ENCODE measurements at regions not wholly inside any gene's neighbourhood (a gene's known extent, or its start where the extent isn't known, plus 50 kb on each side); places are given as distances from the start of the nearest gene placed in this dataset.

- TF ChIP-seq CTCF (IDR thresholded peaks at IDR 0.05; ENCODE audit: low read depth, low read length, poor library complexity, severe bottlenecking) (no peak), EZH2phosphoT487 (IDR thresholded peaks at IDR 0.05; ENCODE audit: borderline replicate concordance, low read length) (no peak)
Observed at GRCh38 chr14:44180975-44181374, 326.1 kb downstream of the FSCB start.
